ENCODE measurements at regions not wholly inside any gene's neighbourhood (a gene's known extent, or its start where the extent isn't known, plus 50 kb on each side); places are given as distances from the start of the nearest gene placed in this dataset.
"Not testable (repeated sequence)": the region's sequence is repeated elsewhere in the genome, so short reads cannot be mapped to it uniquely, and the experiment has no call there.

DNA sequence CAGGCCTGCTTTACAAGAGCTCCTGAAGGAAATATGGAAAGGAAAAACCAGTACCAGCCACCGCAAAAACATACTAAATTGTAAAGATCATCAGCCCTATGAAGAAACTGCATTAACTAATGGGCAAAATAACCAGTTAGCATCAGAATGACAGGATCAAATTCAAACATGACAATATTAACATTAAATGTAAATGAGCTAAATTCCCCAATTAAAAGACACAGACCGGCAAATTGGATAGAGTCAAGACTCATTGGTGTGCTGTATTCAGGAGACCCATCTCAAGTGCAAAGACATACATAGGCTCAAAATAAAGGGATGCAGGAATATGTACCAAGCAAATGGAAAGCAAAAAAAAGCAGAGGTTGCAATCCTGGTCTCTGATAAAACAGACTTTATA, 408.7 kb upstream of the RAB6C start:
- in situ Hi-C loops (cut with MboI); BruUV-seq (replicated peaks); H2AFZ ChIP-seq (ENCODE audit: low read depth, low read length); H4K20me1 ChIP-seq (replicated peaks; ENCODE audit: control insufficient read depth, insufficient read depth, low read length); H3K4me3 ChIP-seq; POLR2A ChIA-PET; H3K36me3 ChIP-seq (ENCODE audit: control insufficient read depth, insufficient read depth, low read length); H3K27me3 ChIP-seq (ENCODE audit: control insufficient read depth in 2 of 2, insufficient read depth in 2 of 2, low read length in 2 of 2); H3K9ac ChIP-seq (ENCODE audit: insufficient read depth in 1 of 2, low read depth in 2 of 2, low read length in 2 of 2); H3K4me2 ChIP-seq (ENCODE audit: insufficient read depth, low read length); H3K27ac ChIP-seq (ENCODE audit: extremely low read depth, low read depth, low read length); ATAC-seq; H3K79me2 ChIP-seq (ENCODE audit: control insufficient read depth, insufficient read depth, low read length); CTCF ChIA-PET (ENCODE audit: low intra/inter-chr PET ratio); intact Hi-C loops (cut with micrococcal nuclease); FAIRE-seq; H3K4me1 ChIP-seq (replicated peaks in 1 of 2; ENCODE audit: control insufficient read depth in 2 of 2, insufficient read depth in 2 of 2, low read length in 2 of 2); H3K9me1 ChIP-seq (ENCODE audit: control insufficient read depth, insufficient read depth, low read length); DNase-seq (ENCODE audit: extremely low read depth in 1 of 4, low spot score in 3 of 4); H3K9me3 ChIP-seq (replicated peaks; ENCODE audit: control insufficient read depth, insufficient read depth, low read depth, low read length): not testable (repeated sequence)
- TF ChIP-seq ZNF507 (tag; conservative IDR thresholded peaks at IDR 0.05) (peak; percentile 94), ZNF354B (CRISPR knock-in tag; IDR thresholded peaks at IDR 0.05) (peak; percentile 54; the same call in 1 of the 2 replicates)
- WGBS (ENCODE audit: insufficient coverage, low coverage, missing lambda C conversion rate) = 0% methylated on average over 2 of the region's 2 CpGs

DNA sequence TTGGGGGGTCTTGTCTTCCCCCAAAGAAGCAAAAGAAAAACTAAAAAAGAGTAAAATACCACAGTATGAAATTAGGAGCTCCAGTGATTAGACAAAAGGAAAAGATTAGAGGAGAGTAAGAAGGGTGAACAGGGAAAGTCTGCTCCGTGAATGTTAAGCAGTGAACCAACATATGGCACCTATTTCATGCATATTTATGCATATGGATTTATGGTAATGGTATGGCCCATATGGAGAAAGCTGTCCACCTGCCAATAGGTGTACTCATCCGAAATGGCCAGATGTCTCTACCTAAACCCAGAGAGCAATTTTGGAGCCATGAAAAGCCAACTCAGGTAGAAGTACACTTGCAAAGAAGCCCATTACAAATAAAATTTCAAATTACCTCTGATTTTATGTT, 404.0 kb upstream of the RAB6C start:
- 0% methylated on average over 2 of the region's 2 CpGs for WGBS (ENCODE audit: insufficient coverage, low coverage, missing lambda C conversion rate)
- intact Hi-C loops (cut with micrococcal nuclease) (no loop called here), in situ Hi-C loops (cut with MboI) (no loop called here)
- Histone ChIP-seq H3K79me2 (ENCODE audit: control insufficient read depth, insufficient read depth, low read length) (no peaks in the 10 kb centered on the region), H3K27me3 (ENCODE audit: control insufficient read depth in 2 of 2, insufficient read depth in 2 of 2, low read length in 2 of 2) (no peaks in the 10 kb centered on the region), H3K36me3 (ENCODE audit: control insufficient read depth, insufficient read depth, low read length) (no peaks in the 10 kb centered on the region), H4K20me1 (replicated peaks; ENCODE audit: control insufficient read depth, insufficient read depth, low read length) (no peaks in the 10 kb centered on the region), H3K9ac (ENCODE audit: insufficient read depth in 1 of 2, low read depth in 2 of 2, low read length in 2 of 2) (no peak overlapping the region), H3K9me3 (replicated peaks; ENCODE audit: control insufficient read depth, insufficient read depth, low read depth, low read length) (no peaks in the 10 kb centered on the region), H3K4me3 (no peak overlapping the region), H3K4me1 (replicated peaks in 1 of 2; ENCODE audit: control insufficient read depth in 2 of 2, insufficient read depth in 2 of 2, low read length in 2 of 2) (no peaks in the 10 kb centered on the region), H3K27ac (ENCODE audit: extremely low read depth, low read depth, low read length) (no peak overlapping the region), H3K4me2 (ENCODE audit: insufficient read depth, low read length) (no peak overlapping the region), H2AFZ (ENCODE audit: low read depth, low read length) (no peak overlapping the region), H3K9me1 (ENCODE audit: control insufficient read depth, insufficient read depth, low read length) (no peaks in the 10 kb centered on the region)
- ATAC-seq (no peak), FAIRE-seq (no peak), DNase-seq (ENCODE audit: extremely low read depth in 1 of 4, low spot score in 3 of 4) (no peak)
- ChIA-PET CTCF (ENCODE audit: low intra/inter-chr PET ratio) (no interaction called here), POLR2A (interaction anchor here (0.6 kb wide), 1 partner anchor 10 kb away, joined by 4 read pairs; no protein-coding TSS in a partner anchor)
- BruUV-seq (replicated peaks) = no TSS peak
- no peak for TF ChIP-seq OTX1 (CRISPR knock-in tag; IDR thresholded peaks at IDR 0.05)
- TF ChIP-seq, protein P1, sequence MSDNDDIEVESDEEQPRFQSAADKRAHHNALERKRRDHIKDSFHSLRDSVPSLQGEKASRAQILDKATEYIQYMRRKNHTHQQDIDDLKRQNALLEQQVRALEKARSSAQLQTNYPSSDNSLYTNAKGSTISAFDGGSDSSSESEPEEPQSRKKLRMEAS (CRISPR knock-in tag; IDR thresholded peaks at IDR 0.05) = no peak
- TF ChIP-seq HDAC8 (tag; IDR thresholded peaks at IDR 0.05) = no peak
